ENCODE measurements at regions not wholly inside any gene's neighbourhood (a gene's known extent, or its start where the extent isn't known, plus 50 kb on each side); places are given as distances from the start of the nearest gene placed in this dataset.
A peak's percentile ranks its signal among the peaks of the same experiment; 100 is the strongest.

DNA sequence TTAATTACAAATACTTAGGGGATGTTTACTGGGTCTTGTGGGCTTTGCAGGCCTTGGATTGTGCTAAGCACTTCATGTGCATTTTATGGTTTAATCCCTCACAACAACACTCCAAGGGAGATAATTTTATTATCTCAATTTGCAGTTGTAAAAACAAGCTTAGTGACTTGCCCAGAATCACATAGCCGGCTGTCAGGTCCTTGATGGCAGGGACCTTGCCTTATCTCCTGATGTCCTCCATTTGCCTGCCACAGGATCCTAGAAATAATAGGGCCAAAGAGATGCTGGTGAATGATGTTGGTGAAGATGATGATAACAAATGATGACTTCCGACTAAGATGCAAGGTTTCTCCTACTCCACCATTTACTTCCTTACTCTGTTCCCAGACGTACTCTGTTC is 385.4 kb downstream of the TMEM135 start:
- no peak for DNase-seq (ENCODE audit: low spot score)

DNA sequence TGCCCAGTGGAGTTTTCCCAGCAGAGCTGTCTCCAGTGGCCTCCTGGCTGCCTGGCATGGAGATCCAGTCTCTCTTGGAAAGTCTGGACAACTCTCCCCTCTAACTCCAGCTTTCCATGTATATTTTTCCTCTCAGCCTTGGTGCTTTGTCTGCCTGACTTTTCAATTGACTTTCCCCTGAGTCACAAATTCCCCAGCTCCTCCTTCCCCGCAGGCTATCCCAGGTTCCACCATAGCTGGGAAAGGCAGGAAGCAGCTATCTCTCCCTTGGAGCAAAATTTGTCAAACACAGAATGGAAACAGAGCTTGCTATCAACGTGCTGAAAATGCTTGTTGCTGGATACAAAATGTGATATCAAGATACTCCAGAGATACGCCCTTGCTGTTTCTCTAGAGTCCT is 384.8 kb downstream of the TMEM135 start:
- DNase-seq (ENCODE audit: low spot score) = no peak

DNA sequence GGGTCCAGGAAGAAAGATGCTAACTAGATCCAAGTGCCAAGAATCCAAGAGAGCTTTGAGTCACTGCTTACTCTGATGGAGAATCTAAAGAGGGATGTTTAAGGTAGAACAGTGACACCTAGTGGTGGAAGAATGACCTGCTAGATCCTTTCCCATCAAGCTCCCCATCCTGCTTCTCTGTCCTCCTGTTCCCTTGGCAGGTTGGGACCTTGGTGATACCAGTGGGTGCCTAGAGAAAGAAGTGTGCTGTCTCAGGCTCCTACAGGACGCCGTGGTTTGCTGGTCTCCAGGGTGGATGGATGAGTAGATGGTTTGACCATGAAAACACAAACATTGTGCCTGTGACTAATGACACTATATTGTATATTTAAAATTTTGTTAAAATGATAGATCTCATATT is 383.7 kb downstream of the TMEM135 start:
- DNase-seq (ENCODE audit: low spot score) = peak; percentile 88

DNA sequence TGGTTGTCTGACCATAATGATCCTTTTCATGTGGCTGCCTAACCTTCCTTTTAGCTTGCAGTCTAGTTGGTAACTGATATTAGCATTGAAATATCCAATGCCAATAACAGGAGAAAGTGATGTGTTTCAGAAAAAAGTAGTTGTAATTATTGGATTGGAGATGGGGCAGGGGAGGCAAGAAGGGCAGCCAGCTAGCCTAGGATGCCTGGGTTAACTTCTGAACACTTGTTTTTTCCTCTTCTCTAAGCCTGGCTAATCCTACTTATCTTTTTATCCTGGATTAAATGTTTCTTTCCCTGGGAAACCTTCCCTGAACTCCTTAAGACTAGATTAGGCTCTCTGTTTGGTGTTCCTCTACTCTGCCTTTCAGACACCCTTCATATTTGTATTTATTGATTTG is 380.2 kb downstream of the TMEM135 start:
- no peak for DNase-seq (ENCODE audit: low spot score)

- DNase-seq (ENCODE audit: low spot score) = no peak
Observed at GRCh38 chr11:87405843-87406242, 368.1 kb downstream of the TMEM135 start.

GRCh38 chr11:87405356-87405755 is 367.6 kb downstream of the TMEM135 start:
- DNase-seq (ENCODE audit: low spot score) = no peak

DNA sequence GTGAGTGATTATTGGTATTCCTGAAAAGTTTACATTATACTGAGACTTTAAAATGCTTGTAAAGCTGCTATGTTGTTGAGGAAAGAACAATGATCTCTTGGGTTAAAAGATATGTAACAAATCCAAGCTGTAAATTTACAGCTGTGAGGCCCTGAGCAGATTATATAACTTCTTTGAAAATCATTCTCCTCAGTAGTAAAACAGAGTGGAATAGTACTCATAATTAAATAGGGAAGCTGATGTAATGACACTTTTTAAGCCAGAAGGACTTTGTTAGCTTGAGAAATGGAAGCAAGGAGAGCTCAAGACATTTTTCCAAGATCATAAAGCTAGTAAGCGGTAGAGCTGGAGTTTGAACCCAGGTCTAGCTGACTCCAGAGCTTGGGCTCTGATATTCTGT is 363.9 kb downstream of the TMEM135 start:
- DNase-seq (ENCODE audit: low spot score) = no peak

DNA sequence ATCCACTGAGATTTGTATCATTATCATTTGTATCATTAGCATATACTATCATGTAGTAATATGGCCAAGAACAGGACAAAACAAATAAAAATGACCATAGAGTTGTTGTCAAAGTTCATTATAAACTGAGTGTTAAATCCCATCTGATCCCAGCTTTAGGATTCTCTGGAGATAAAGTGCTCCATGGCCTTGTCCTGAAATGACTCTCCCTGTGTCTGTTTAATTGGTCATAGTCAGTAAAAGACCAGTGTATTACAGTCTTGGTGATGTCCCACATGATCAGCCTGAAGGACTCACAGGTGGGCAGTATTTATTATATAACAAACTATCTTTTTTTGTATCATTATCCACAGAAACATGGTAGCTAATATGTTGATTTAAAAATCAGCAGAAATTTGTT is 361.6 kb downstream of the TMEM135 start:
- DNase-seq (ENCODE audit: low spot score) = no peak

DNA sequence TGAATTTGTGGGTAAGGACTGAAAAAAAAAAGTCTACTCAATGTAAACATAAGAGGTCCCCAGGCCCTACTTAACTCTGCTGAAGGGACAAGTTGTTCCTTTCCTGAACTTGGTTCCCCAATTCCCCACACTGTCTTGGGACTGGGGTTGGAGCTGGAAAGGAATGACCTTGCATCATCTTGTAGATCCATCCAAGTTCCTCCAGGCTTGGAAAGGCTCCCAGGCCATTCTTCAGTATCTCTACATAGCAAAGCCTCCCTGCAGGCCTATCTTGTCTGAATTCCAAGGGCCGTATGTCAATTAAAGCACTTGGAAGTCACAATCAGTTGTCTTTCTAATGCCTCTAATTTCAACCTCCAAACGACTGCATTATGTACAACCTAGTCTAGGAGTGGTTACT is 361.2 kb downstream of the TMEM135 start:
- peak; percentile 50 for DNase-seq (ENCODE audit: low spot score)

DNA sequence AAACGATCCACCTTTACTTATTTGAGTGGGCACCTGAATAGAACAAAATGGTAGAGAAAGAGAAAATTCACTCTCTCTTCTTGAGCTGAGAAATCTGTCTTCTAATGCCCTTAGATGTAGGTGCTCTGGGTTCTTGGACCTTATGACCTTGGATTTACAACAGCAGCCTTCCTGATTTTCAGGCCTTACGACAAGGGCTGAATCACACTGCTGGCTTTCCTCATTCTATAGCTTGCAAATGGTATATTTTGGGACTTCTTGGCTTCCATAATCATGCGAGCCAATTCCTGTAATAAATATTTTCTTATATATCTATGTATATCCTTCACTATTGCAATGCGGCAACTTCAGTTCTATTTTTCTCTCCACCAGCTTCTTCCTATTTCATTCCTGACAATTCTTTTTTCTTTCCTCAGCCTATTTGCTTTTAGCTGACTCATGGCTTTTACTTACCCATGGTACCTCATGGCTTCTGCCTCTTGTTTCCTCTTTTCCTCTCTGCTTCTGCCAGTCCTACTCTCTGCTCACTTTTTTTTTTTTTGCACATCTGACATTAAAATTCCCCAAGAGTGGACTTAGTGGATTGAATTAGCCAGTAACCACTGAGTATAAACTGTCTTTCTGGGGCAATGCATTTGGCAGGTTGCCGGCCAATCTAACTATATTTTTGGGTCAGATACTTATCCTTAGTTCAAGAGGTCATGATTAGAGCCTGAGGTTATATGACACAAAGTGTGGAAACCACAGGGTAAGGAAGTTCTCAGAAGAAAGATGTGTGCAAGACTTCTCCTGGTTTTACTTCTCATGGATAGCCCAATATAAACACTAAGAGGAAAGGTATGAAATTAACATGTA is 359.5 kb downstream of the TMEM135 start:
- no peak for DNase-seq (ENCODE audit: low spot score)

DNA sequence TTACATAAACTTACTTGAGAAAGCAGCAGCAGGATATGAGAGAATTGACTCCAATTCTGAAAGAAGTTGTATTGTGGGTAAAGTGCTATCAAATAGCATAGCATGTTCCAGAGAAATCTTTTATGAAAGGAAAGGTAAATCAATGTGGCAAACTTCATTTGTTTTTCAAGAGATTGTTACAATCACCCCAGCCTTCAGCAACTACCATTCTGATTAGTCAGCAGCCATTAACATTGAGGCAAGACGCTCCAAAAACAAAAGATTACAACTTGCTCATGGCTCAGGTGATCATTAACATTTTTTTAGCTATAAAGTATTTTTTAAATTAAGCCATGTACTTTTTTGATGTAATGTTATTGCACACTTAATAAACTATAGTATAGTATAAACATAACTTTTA is 357.2 kb downstream of the TMEM135 start:
- no peak for DNase-seq (ENCODE audit: low spot score)

GRCh38 chr11:87392665-87393064 is 354.9 kb downstream of the TMEM135 start:
- DNase-seq (ENCODE audit: low spot score) = no peak

DNA sequence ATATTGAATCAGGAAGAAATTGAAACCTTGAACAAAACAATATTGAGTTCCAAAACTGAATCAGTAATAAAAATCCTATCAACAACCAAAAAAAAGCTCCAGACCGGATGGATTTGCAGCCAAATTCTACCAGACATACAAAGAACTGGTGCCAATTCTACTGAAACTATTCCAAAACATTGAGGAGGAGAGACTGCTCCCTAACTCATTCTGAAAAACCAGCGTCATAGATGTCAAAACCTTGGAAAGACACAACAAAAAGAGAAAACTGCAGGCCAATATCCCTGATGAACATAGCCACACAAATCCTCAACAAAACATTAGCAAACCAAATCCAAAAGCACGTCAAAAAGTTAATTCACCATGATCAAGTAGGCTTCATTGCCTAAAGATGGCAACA is 353.8 kb downstream of the TMEM135 start:
- DNase-seq (ENCODE audit: low spot score) = no peak

GRCh38 chr11:87384078-87384729 is 346.5 kb downstream of the TMEM135 start:
- no peak for DNase-seq (ENCODE audit: low spot score)

DNA sequence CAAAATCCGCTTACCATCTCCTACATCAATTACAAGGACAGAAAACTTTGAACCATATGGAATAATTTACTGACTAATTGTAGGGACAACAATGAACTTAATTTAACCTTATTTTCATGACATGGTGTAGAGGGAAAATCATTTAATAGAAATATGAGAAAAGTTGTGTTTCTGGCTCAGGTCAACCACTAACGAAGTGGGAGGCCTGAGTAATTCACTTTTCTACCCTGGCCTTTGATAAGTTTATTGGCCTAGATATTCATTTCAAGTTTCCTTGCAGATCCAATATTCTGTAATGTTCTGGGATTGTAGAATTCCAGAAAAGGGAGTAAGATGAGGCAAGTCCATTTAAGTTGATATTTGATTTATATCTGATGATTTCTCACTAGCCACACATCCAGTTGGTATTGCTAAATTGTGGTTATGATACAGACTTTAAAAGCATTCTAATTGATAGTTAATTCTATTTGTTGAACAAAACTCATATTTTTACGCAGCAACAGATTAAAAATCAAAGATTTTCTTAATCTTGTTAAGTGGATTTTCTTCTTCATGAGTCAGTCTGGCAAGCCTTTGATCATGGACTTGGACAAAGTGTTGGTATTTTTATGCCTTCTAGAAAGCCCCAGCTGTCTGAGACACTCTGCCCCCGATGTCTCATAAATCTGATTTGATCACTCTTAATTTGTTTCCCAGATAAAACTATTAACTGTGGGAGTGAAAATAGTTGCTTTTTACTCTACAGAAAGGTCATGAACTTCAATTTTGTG is 336.5 kb downstream of the TMEM135 start:
- DNase-seq (ENCODE audit: low spot score) = no peak
